ENCODE measurements at regions not wholly inside any gene's neighbourhood (a gene's known extent, or its start where the extent isn't known, plus 50 kb on each side); places are given as distances from the start of the nearest gene placed in this dataset.

- TF ChIP-seq ZNF101 (CRISPR knock-in tag; IDR thresholded peaks at IDR 0.05; ENCODE audit: borderline replicate concordance, low read depth) = no peak
- TF ChIP-seq FOSL2 (CRISPR knock-in tag; IDR thresholded peaks at IDR 0.05) = no peak
These were observed 78.0 kb downstream of the RCN1 start for GRCh38 chr11:32168924-32169323.
